GM23338 (cell line): ENCODE measurements at regions not wholly inside any gene's neighbourhood (a gene's known extent, or its start where the extent isn't known, plus 50 kb on each side); places are given as distances from the start of the nearest gene placed in this dataset.

ENCODE experiments used
- ATAC-seq: fragments of 200-7000 bp; cut with Tn5 transposase; 3 replicates; pipeline ENCODE4 v1.9.1; 2020
- DNase-seq: peaks from one replicate; pipeline ENCODE4 v3.0.0-alpha.2; 2015; ENCODE audit warnings: low spot score
- H2AFZ ChIP-seq: fragments of 200-600 bp; sonication (generic); 2 replicates; pipeline ENCODE4 v1.8.0; 2016; ENCODE audit warnings: antibody characterized with exemption, mild to moderate bottlenecking, moderate library complexity
- H3F3A ChIP-seq: fragments of 200-600 bp; sonication (generic); replicated peaks from 2 replicates; pipeline ENCODE4 v1.8.0; 2017; ENCODE audit warnings: antibody characterized with exemption, mixed run types, low read depth
- H3K27ac ChIP-seq: fragments of 200-600 bp; sonication (generic); 2 replicates; pipeline ENCODE4 v1.6.1; 2016; ENCODE audit warnings: low read depth
- H3K27me3 ChIP-seq: fragments of 200-600 bp; sonication (generic); 2 replicates; pipeline ENCODE4 v1.8.0; 2016; ENCODE audit warnings: mild to moderate bottlenecking, mixed run types, moderate library complexity; ENCODE audit not compliant: insufficient read depth
- H3K36me3 ChIP-seq: fragments of 200-600 bp; sonication (generic); 2 replicates; pipeline ENCODE4 v1.8.0; 2016; ENCODE audit warnings: mild to moderate bottlenecking; ENCODE audit not compliant: insufficient read depth
- H3K4me1 ChIP-seq: fragments of 200-600 bp; sonication (generic); 2 replicates; pipeline ENCODE4 v1.8.0; 2016; ENCODE audit warnings: mild to moderate bottlenecking, moderate library complexity; ENCODE audit not compliant: insufficient read depth
- H3K4me2 ChIP-seq: fragments of 200-600 bp; sonication (generic); 2 replicates; pipeline ENCODE4 v1.7.1; 2017; ENCODE audit warnings: mixed run types
- H3K4me3 ChIP-seq: fragments of 200-600 bp; sonication (generic); 2 replicates; pipeline ENCODE4 v1.6.1; 2016; ENCODE audit warnings: mixed run types
- H3K79me2 ChIP-seq: fragments of 200-600 bp; sonication (generic); replicated peaks from 2 replicates; pipeline ENCODE4 v1.8.0; 2017; ENCODE audit warnings: mild to moderate bottlenecking; ENCODE audit not compliant: insufficient read depth
- H3K9me2 ChIP-seq: fragments of 200-600 bp; sonication (generic); 2 replicates; pipeline ENCODE4 v1.8.0; 2017; ENCODE audit not compliant: insufficient read depth
- H4K20me1 ChIP-seq: fragments of 200-600 bp; sonication (generic); replicated peaks from 2 replicates; pipeline ENCODE4 v1.8.0; 2017; ENCODE audit warnings: mild to moderate bottlenecking; ENCODE audit not compliant: insufficient read depth
- H3K27ac Mint-ChIP-seq: 2 replicates; pipeline ENCODE4 v1.8.0; 2020; ENCODE audit warnings: inconsistent platforms, mild to moderate bottlenecking, moderate library complexity, mixed read lengths
- H3K27me3 Mint-ChIP-seq: 3 replicates; pipeline ENCODE4 v1.8.0; 2022; ENCODE audit warnings: low read depth, mild to moderate bottlenecking, moderate library complexity, mixed read lengths, inconsistent platforms; ENCODE audit not compliant: insufficient read depth, poor library complexity
- H3K36me3 Mint-ChIP-seq: 3 replicates; pipeline ENCODE4 v1.8.0; 2021; ENCODE audit warnings: low read depth, mild to moderate bottlenecking, inconsistent platforms, moderate library complexity, mixed read lengths
- H3K4me1 Mint-ChIP-seq: 3 replicates; pipeline ENCODE4 v1.8.0; 2020; ENCODE audit warnings: mild to moderate bottlenecking, inconsistent platforms, mixed read lengths
- H3K4me3 Mint-ChIP-seq: 3 replicates; pipeline ENCODE4 v1.8.0; 2021; ENCODE audit warnings: moderate library complexity, mild to moderate bottlenecking, inconsistent platforms, mixed read lengths
- H3K9me3 Mint-ChIP-seq: 3 replicates; pipeline ENCODE4 v1.8.0; 2020; ENCODE audit warnings: moderate library complexity, mild to moderate bottlenecking, inconsistent platforms, mixed read lengths
- CTCF ChIP-seq, 2 experiments: fragments of 200-600 bp in 1 of 2; sonication (generic) in 1 of 2; conservative IDR thresholded peaks; 2 replicates each; pipeline versions ENCODE4 v1.5.1 to v1.6.1; 2016 to 2017; ENCODE audit warnings: antibody characterized with exemption in 2 of 2, low read depth in 2 of 2, mild to moderate bottlenecking in 2 of 2, moderate library complexity in 1 of 2
- NANOG ChIP-seq: IDR thresholded peaks from 2 replicates; pipeline ENCODE4 v1.6.1; 2016; ENCODE audit warnings: antibody characterized with exemption, borderline replicate concordance
- POLR2AphosphoS5 ChIP-seq: IDR thresholded peaks from 2 replicates; pipeline ENCODE4 v1.6.1; 2016; ENCODE audit warnings: antibody characterized with exemption, low read depth
- REST ChIP-seq: IDR thresholded peaks from one replicate; pipeline ENCODE4 v1.6.1; 2018; ENCODE audit warnings: antibody characterized with exemption; ENCODE audit not compliant: unreplicated experiment
- ZNF114 ChIP-seq: fragments of 250-450 bp; sonication (Bioruptor Pico); IDR thresholded peaks from 2 replicates; pipeline ENCODE4 v1.5.0; 2020; ENCODE audit warnings: mild to moderate bottlenecking, moderate library complexity
- ZNF462 ChIP-seq: fragments of 250-450 bp; sonication (Bioruptor Pico); IDR thresholded peaks from 2 replicates; pipeline ENCODE4 v1.5.0; 2020; ENCODE audit warnings: mild to moderate bottlenecking, moderate library complexity

- DNase-seq (no peak), ATAC-seq (no peak)
- Mint-ChIP-seq H3K9me3 (no peaks in the 10 kb centered on the region), H3K27ac (no peak overlapping the region), H3K4me3 (no peak overlapping the region), H3K27me3 (no peaks in the 10 kb centered on the region), H3K36me3 (no peaks in the 10 kb centered on the region), H3K4me1 (0 out of 3 replicates have a peak, but pooled peaks cover 3% of the 10 kb centered on the region)
- Histone ChIP-seq H3K36me3 (no peaks in the 10 kb centered on the region), H2AFZ (no peak overlapping the region), H3K4me3 (no peak overlapping the region), H3K79me2 (no peaks in the 10 kb centered on the region), H3K27me3 (no peaks in the 10 kb centered on the region), H3K4me2 (no peak overlapping the region), H3K9me2 (no peaks in the 10 kb centered on the region), H4K20me1 (no peaks in the 10 kb centered on the region), H3F3A (no peaks in the 10 kb centered on the region), H3K4me1 (no peaks in the 10 kb centered on the region), H3K27ac (no peak overlapping the region)
- no peak for TF ChIP-seq NANOG
- TF ChIP-seq POLR2AphosphoS5 = no peak
- TF ChIP-seq ZNF462 (CRISPR knock-in tag) = no peak
- TF ChIP-seq CTCF (conservative IDR thresholded peaks at IDR 0.05; ENCODE audit: low read depth in 2 of 2) = no peak
- TF ChIP-seq ZNF114 (CRISPR knock-in tag) = no peak
- TF ChIP-seq REST = no peak
Measured at GRCh38 chr10:20978617-20979016, 81.5 kb upstream of the NEBL start.
